ENCODE measurements at regions not wholly inside any gene's neighbourhood (a gene's known extent, or its start where the extent isn't known, plus 50 kb on each side); places are given as distances from the start of the nearest gene placed in this dataset.
"Not testable (repeated sequence)": the region's sequence is repeated elsewhere in the genome, so short reads cannot be mapped to it uniquely, and the experiment has no call there.

DNA sequence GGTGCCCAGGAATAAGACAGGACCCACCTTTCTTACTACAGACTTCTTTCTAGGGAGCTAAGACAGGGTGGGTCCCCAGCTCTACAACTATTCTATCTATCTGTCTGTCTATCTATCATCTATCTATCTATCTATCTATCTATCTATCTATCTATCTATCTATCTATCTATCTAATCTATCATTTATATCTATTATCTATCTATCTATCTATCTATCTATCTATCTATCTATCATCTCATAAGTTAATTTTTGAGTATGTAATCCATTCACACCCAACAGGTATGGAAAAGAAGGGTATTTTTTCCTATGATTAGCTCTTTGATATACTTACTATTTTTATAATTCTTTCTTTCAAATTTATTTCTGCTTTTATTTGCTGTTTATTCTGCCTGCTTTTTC, 55.9 kb downstream of the BAMBI start:
- no peak for DNase-seq

DNA sequence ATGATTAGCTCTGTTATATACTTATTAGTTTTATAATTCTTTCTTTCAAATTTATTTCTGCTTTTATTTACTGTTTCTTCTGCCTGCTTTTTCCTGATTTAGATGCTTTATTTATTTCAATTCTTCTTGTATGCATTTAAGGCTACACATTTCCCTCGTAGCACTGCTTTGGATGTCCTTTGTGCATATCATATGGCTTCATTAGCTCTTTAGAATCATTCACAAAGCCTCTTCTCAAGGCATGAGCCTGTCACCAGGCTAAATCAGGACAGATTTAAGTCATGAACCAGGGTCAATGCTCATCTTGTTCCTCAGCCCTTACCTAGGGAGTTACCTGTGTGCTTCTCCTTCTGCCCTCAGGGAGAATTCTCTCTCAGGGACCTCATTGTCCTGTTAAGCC, 56.3 kb downstream of the BAMBI start:
- no peak for DNase-seq

DNA sequence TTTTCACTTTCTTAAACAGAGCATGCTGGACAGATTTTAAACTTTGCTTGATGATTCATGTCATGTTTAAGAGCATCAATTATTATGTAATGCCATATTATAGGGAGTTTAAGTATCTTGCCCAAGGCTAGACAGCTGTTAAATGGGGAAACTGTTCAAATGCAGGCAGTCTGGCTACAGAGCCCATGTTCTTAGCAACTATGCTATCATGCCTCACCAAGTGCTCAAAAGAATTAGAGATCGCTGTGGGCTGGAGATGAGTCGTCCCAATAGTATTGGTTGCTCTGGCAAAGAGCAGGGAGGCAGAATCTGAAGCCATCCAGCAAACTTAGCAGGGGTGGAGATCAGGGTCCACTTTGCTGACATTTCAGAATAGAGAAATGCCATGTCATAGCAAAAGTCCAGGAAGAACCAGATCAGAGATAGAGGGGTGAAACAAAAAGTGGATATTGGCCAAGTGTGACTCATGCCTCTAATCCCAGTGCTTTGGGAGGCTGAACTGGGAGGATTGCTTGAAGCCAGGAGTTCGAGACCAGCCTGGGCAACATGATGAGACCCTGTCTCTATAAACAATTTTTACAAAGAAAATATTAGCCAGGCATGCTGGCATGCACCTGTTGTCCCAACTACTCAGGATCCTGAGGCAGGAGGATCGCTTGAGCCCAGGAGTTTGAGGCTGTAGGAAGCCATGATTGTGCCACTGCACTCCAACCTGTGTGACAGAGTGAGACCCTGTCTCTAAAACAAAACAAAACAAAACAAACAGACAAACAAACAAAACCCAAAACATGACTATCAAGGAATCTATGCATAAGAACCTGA, 57.8 kb downstream of the BAMBI start:
- DNase-seq = peak; percentile 96

GRCh38 chr10:28737096-28737495, 59.8 kb downstream of the BAMBI start:
- DNase-seq = no peak

GRCh38 chr10:28738200-28738599, 60.9 kb downstream of the BAMBI start:
- no peak for DNase-seq

GRCh38 chr10:28743576-28743975, 66.3 kb downstream of the BAMBI start:
- no peak for DNase-seq

- DNase-seq = no peak
Observed at GRCh38 chr10:28744069-28744768, 66.9 kb downstream of the BAMBI start.

DNA sequence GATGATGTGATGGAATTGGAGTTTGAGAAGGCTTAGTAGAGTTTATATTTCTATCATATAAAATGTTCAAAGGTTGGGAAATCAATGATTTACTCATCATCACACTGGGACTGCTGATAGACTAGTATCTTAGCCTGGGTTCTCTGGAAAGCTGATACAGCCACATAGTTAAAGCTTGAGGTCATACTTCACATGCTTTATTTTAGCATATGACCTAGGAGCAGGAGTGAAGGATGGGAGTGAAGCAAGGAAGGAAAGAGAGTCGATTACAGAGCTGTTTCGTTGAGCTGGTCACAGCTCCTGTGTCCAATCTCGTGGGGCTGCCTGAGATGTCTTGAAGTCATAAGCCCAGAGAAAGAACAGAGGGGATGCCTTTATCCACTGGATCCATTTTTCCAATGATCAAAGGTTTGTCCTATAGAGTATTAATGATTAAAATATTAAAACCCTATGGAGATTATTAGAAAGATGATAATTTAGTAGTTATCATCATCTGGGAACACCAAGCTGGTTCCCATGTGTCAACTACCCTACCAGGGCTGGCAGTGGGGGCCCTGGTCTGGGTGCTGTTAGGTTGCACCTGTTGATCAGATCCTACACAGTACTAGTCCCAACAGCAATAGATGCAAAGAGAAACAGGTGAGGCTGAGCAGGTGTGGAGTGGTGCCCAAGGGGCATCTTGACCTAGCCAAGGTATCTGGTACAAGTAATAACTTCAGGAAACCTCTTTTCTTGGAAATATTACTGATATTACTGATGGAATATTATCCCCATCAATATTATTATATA, 77.8 kb downstream of the BAMBI start:
- peak; percentile 58 for DNase-seq

- no peak for DNase-seq
Observed at GRCh38 chr10:28761084-28761846, 83.9 kb downstream of the BAMBI start.

GRCh38 chr10:28763471-28764170, 86.3 kb downstream of the BAMBI start:
- DNase-seq = no peak

DNA sequence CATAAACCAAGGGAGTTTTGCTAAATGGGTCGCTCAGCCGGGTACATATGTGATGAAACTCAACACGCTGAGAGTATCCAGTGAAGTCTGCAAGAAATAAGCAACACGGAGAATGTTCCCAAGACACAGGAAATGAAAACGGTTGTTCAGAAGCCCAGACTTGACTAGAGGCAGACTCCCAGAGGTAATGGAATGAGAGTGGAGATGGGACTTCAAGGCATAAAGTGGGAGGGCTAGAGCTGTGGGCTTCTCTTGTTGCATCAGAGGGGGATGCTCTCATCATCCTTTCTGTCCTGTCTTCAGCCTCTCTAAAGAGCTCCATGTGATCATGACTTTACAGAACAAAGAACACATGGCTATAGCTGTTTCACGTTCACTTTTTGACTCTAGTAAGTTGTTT, 88.3 kb downstream of the BAMBI start:
- DNase-seq = no peak

DNA sequence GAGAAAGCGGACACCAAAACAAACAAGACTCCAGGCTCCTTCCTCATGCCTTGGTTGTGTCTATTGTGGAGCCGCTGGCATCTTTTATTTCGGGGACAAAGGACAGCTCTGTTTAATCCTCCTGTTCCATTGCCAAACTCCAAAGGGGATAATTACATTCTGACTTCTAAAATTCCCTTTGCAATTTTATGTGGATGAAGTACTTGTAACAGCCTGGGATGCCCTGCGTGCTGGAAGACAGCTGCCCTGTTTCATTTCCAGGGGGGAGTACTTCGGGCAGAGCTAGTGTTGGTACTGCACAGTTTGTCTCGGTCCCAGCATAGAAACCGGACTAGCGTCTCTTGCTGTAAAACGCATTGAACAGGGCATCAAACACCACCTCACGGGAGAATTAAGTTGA, 90.9 kb downstream of the BAMBI start:
- DNase-seq = no peak

DNA sequence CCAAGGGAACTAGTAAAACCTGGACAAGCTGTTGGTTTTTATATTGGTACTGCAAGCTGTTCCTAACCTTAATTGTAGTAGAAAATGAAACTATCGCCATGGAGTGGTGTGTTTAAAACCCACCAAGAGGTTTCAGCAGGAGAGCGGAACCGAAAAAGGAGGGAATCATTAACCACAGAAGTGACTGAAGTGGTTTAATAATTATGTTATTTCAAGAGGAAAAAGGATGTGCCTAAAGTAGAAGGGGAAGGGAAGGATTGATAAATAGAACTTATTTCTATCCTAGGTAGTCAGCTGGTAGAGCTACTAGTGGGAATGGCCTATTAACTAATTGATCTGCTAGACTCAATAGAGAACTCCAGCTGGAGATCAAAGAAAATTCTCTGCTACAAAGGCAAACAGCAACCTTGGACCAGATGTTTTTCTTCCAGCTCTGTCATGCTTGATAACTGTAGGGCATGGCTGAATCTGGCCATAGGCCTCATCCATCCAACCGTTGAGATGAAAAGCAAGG, 91.8 kb downstream of the BAMBI start:
- no peak for DNase-seq

GRCh38 chr10:28771580-28772090, 94.3 kb downstream of the BAMBI start:
- DNase-seq = not testable (repeated sequence)

DNA sequence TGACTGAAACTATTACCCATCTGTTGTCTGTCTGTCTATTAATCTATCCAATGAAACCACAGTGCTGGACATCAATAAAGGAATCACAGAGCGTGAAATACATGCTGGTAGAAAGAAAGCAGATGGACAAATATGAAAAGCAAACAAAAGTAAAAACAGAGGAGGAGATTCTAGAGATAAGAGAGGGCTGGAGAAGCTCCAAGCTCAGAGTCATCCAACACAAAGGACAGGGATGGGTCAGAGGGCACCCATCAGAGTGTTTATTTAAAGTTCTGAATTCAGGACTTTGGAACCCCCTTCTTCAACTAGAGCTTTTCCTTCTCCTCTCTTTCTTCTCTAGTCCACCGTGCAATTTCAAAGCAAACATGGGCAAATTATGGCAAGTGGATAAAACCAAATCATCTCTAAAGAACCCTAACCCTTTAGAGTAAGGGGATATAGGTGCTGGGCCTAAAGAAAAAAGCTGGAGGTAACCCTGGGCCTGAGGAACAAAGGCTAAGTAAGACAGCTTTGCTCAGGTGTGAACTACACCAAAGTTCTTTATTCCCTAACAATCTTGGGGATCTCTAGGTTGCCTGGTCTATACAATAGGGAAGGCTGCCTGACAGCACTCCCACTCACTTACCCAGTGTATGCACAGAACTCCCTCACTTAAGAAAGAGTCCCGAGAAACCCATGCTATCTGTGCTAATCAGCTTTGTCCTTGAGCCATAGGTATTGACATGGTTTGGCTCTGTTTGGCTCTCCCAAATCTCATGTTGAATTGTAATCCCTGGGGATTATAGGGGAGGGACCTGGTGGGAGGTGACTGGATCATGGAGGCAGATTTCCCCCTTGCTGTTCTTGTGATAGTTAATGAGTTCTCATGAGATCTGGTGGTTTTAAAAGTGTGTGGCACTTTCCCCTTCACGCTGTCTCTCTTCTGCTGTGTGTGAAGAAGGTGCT, 97.0 kb downstream of the BAMBI start:
- DNase-seq = peak; percentile 35

- DNase-seq = no peak
Observed at GRCh38 chr10:28775773-28776172, 98.5 kb downstream of the BAMBI start.

- DNase-seq = no peak
Observed at GRCh38 chr10:28776519-28776918, 99.2 kb downstream of the BAMBI start.

GRCh38 chr10:28777911-28778310, 100.6 kb downstream of the BAMBI start:
- DNase-seq = no peak

GRCh38 chr10:28778524-28778923, 101.2 kb downstream of the BAMBI start:
- peak; percentile 20 for DNase-seq

- no peak for DNase-seq
Observed at GRCh38 chr10:28781296-28781695, 104.0 kb downstream of the BAMBI start.

- DNase-seq = no peak
Observed at GRCh38 chr10:28783087-28783486, 105.8 kb downstream of the BAMBI start.
